HCT116 (cell line): ENCODE measurements at regions not wholly inside any gene's neighbourhood (a gene's known extent, or its start where the extent isn't known, plus 50 kb on each side); places are given as distances from the start of the nearest gene placed in this dataset.

Source experiments
- ATF3 ChIP-seq: IDR thresholded peaks from 2 replicates; pipeline ENCODE4 v1.6.1; 2012
- CEBPB ChIP-seq: IDR thresholded peaks from 2 replicates; pipeline ENCODE4 v1.6.1; 2012; ENCODE audit warnings: low read depth
- CTCF ChIP-seq, 3 experiments: fragments of 200-600 bp in 1 of 3; sonication (generic) in 1 of 3; IDR thresholded peaks in 2 of 3; conservative IDR thresholded peaks in 1 of 3; 2 replicates each; pipeline ENCODE4 v1.5.1; 2012 to 2017; ENCODE audit warnings: low read depth in 2 of 3, low read length in 2 of 3, antibody characterized with exemption in 1 of 3, borderline replicate concordance in 1 of 3, control low read depth in 1 of 3, mild to moderate bottlenecking in 1 of 3, mixed read lengths in 1 of 3, mixed run types in 1 of 3, moderate library complexity in 1 of 3; ENCODE audit not compliant: insufficient read depth in 1 of 3
- EGR1 ChIP-seq: IDR thresholded peaks from 2 replicates; pipeline ENCODE4 v1.6.1; 2012; ENCODE audit warnings: low read depth
- EZH2 ChIP-seq: fragments of 200-600 bp; sonication (generic); IDR thresholded peaks from 2 replicates; pipeline ENCODE4 v1.6.1; 2017; ENCODE audit warnings: antibody characterized with exemption, mixed run types
- JUND ChIP-seq: IDR thresholded peaks from 2 replicates; pipeline ENCODE4 v1.6.1; 2012
- MAX ChIP-seq: IDR thresholded peaks from 2 replicates; pipeline ENCODE4 v1.6.1; 2012
- POLR2A ChIP-seq: IDR thresholded peaks from 2 replicates; pipeline ENCODE4 v1.7.0; 2011; ENCODE audit warnings: borderline replicate concordance; ENCODE audit not compliant: insufficient read depth, insufficient read length; ENCODE audit errors: extremely low read depth
- POLR2AphosphoS5 ChIP-seq: IDR thresholded peaks from 2 replicates; pipeline ENCODE4 v1.6.1; 2011; ENCODE audit warnings: mild to moderate bottlenecking, low read depth, low read length, moderate library complexity
- RAD21 ChIP-seq: IDR thresholded peaks from 2 replicates; pipeline ENCODE4 v1.6.1; 2012; ENCODE audit warnings: low read depth, mild to moderate bottlenecking
- REST ChIP-seq: IDR thresholded peaks from 2 replicates; pipeline ENCODE4 v1.6.1; 2012; ENCODE audit warnings: low read depth
- SIN3A ChIP-seq: IDR thresholded peaks from 2 replicates; pipeline ENCODE4 v1.6.1; 2012; ENCODE audit warnings: low read depth
- YY1 ChIP-seq: IDR thresholded peaks from 2 replicates; pipeline ENCODE4 v1.6.1; 2011; ENCODE audit warnings: low read length, low read depth, moderate library complexity, mild to moderate bottlenecking; ENCODE audit not compliant: insufficient replicate concordance; ENCODE audit errors: extremely low read depth
- ZFX ChIP-seq: fragments of 450-650 bp; IDR thresholded peaks from 2 replicates; pipeline ENCODE4 v1.6.1; 2017

- TF ChIP-seq YY1, result no peak
- no peak for TF ChIP-seq EZH2
- TF ChIP-seq CTCF (IDR thresholded peaks at IDR 0.05 in 2 of 3, conservative IDR thresholded peaks at IDR 0.05 in 1 of 3; ENCODE audit: borderline replicate concordance in 1 of 3, insufficient read depth in 1 of 3, low read depth in 2 of 3, low read length in 2 of 3), result no peak
- no peak for TF ChIP-seq CEBPB
- no peak for TF ChIP-seq POLR2AphosphoS5
- no peak for TF ChIP-seq REST
- TF ChIP-seq POLR2A, result no peak
- TF ChIP-seq JUND, result no peak
- no peak for TF ChIP-seq ZFX
- no peak for TF ChIP-seq RAD21
- no peak for TF ChIP-seq ATF3
- no peak for TF ChIP-seq MAX
- no peak for TF ChIP-seq EGR1
- TF ChIP-seq SIN3A, result no peak
Observed at GRCh38 chr3:176905331-176905730, 292.0 kb downstream of the TBL1XR1 start.
